ENCODE measurements at regions not wholly inside any gene's neighbourhood (a gene's known extent, or its start where the extent isn't known, plus 50 kb on each side); places are given as distances from the start of the nearest gene placed in this dataset.
A peak's percentile ranks its signal among the peaks of the same experiment; 100 is the strongest.

DNA sequence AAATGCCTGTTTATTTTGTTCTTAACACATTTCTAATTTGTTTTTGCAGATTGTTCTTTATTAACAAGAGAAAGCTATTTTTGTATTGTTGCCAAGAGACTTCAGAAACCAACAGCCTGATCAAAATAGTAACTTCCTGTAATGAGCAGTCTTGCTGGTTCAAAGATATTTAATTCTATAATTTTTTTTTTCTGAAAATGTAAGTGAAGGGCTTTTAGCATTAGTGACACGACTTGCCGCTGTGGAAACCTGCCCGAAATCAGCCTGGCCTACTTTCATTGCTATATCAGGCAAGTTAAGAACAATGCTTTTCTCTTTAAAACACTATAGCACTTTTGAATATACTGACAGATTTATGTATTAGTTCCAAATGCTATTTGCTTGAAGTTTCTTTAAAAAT, 374.3 kb downstream of the EFNB2 start:
- no peak for DNase-seq

DNA sequence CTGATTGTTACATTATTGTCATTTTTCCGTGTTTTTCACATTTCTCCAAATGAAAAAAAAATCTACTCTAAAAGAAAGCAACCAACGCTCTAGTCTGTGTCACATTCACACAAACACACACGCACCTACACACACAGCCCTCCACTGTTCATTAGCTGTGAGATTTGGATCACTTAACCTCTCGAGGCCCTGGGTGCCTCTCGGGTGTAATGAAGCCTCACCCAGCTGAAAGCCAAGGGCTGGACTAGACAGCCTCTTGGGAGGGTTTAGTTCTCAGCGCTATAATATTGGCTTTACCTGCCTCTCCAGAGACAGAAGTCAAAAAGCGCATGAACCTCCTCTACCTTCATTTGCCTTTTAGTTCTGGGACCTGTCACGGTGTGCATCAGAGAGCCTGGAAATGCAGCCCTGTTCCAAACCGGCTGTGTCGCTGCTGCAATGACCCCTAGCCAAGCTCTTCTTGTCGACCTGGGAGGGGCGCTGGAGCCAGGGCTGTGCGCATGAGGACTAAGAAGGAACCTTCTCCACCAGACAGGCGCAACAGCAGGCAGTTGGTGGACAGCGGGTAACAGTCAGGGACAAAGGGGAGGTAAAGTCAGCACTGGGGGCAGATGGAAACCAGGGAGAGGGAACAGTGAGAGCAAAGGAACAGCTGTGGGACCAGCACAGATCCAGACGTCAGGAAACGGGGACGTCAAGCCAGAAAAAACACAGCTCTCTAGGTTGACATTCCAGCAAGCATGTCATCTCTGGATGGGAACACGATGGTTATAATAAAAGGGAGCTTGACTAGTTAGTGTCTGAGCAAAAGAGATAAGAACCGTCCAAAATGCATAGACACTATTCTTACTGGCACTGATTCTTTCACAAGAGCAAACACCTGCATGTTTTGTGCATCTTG, 375.9 kb downstream of the EFNB2 start:
- DNase-seq, result no peak

DNA sequence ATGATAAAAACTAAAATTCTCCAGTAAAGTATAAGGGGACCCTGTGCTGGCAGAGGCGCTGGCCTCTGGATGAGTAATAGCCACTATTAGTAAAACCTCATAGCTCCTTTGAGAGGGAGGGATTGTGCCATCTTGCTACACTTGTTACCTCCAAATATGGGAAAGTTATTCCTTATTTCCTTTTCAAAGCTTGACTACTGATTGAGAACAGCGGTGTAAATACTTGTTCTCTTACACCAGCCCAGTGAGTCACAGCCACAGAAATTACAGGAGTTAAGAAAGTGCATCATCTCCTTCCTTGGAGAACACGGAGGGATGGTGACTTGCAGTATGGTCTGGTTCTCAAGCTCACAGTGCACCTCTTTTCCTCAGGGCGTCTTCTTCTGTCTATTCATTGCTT, 379.0 kb downstream of the EFNB2 start:
- DNase-seq, result peak; percentile 95

- peak; percentile 63 for DNase-seq
These were observed 380.1 kb downstream of the EFNB2 start for GRCh38 chr13:106155411-106155810.

- DNase-seq, result no peak
These were observed 381.6 kb downstream of the EFNB2 start for GRCh38 chr13:106153876-106154275.

DNA sequence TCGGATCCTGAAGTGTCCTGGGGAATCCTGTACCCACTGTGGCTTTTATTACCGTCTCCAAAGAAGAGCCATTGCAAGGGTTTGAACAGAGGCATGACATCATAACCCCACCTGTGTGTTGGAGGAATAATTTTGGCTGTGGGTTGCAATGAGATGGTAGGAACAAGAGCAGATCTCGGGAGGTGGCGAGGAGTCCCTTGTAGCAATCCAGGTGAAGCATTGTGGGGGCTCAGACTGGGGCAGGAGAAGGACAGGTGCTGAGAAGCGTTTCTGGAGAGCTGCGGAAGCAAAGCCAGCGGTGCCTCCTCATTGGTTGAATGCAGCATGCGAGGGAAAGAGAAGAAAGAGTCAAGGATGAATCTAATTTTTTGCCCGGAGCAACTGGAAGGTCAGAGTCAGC, 382.4 kb downstream of the EFNB2 start:
- no peak for DNase-seq

DNA sequence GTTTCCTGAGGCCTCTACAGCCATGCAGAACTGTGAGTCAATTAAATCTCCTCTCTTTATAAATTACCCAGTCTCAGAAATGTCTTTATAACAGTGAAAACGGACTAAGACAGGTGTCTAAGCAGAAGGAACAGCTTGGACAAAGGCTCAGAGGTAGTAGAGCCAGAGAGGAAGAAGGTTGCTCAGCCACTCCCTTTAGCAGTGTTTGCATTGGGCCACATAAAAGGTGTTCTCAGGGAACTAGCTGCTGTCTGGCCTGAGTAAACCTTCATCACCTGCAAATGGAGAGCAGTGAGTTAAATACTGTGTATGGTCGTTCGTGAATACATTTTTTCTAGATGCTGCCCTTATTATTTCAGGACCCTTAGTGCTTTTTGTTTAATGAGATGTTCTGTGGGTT, 383.4 kb downstream of the EFNB2 start:
- DNase-seq, result no peak

- DNase-seq, result peak; percentile 98
These were observed 384.3 kb downstream of the EFNB2 start for GRCh38 chr13:106151056-106151699.

DNA sequence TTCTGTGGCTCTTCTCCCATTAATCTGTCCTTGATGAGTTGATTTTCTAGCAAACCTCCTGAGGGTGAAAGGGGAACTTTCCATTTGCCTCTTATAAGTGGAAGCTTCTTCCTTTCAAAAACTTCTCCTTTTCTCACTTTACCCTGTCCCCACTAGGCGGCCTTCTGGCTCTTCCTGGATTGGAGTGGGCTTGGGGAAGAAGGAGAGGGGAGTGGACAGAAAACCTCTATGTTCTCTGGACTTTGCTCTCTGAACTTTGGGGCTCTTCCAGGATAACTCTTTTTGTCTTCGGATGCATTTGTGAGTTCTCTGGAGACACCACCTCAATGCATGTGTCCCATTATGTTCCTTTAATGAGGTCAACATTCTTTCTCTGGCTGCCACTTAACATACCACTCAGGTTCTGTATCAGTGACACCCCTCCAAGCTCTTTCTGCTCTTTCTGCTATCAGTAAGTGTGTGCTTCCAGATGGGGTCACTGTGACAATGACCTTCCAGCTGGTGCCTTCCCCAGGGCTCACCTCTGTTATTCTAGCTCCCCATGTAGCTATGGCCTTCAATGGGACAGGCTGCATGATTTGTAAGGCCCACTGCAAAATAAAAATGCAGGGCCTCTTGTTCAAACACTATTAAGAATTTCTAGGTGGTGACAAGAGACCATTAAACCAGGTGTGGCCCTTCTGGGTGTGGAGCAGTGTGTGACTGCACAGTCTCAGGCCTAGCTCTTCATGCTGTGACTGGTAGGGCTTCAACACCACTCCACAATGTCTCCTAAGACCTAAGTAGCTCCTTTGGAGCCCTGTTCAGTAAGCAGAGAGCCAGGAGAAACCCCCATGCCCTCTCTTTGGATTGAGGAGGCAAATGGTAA, 389.2 kb downstream of the EFNB2 start:
- DNase-seq, result no peak

DNA sequence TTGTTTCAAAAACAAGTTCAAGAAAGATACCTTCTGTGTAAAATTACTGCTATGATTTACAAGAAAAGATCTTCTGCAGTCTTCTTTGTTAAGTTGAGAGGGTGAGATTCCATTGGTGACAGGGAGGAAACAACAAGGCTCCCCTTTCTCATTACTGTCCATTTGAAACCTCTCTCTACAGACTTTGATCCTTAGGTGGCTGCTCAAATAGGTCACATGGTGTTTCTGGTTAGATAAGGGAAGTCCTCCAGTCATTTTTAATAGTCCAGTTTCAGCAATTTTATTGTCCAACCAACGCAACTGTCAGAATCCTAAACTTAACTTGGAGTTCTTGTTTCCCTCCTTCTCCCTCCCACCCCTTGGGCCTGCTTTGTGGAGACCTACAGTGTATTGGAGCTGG, 390.4 kb downstream of the EFNB2 start:
- no peak for DNase-seq

- no peak for DNase-seq
These were observed 391.3 kb downstream of the EFNB2 start for GRCh38 chr13:106143930-106144709.

DNA sequence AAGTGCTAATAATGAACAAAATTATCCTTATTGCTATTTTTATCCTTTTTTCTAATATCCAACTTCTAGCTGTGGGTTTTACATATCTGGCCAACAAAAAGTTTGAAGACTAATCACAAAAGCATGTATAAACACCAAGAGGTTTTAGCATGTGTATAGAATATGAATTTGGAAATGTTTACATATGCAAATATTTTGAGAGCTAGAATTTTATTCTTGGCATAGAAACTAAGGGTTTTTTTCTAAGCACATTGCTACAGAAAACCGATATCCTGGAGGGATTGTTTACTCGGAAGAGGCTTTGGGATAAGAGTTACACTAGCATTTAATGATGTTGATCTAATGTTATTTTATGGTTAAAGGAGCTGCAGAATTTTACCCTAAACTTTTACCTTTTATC, 392.1 kb downstream of the EFNB2 start:
- no peak for DNase-seq

GRCh38 chr13:106140476-106140875, 395.0 kb downstream of the EFNB2 start:
- no peak for DNase-seq

DNA sequence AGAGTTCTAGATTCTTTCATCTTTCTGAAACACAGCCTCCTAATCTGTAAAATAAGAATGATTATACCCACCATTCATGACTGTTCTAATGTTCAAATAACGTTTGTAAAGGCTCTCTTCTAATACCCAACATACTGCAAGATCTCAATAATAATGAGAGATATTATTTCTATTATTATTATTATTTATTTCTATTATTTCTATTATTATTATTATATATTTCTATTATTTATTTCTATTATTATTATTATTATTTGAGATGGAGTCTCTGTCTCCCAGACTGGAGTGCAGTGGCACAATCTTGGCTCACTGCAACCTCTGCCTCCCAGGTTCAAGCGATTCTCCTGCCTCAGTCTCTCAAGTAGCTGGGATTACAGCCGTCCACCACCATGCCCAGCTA, 395.5 kb downstream of the EFNB2 start:
- DNase-seq, result no peak

- no peak for DNase-seq
These were observed 396.1 kb downstream of the EFNB2 start for GRCh38 chr13:106139377-106139776.

- no peak for DNase-seq
These were observed 396.8 kb downstream of the EFNB2 start for GRCh38 chr13:106138620-106139019.

DNA sequence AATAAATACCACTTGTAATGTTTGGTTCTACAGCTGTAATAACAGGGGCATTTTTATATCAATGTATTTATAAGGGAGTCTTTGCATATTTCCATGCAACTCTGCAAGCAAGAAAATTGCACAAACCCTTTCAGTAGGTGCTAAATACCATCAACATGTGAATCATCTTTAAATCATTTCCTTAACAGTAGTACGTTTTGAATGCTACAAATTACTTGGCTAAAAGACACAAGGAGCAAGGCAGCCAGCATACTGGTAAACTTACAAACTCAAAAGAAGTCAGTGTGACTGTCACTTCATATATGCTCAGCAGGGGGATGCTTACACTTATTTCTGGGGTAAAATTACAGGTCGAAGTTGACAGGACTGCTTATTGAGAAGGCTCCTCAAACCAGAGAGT, 402.4 kb downstream of the EFNB2 start:
- peak; percentile 70 for DNase-seq

- peak; percentile 11 for DNase-seq
These were observed 403.2 kb downstream of the EFNB2 start for GRCh38 chr13:106132216-106132615.

DNA sequence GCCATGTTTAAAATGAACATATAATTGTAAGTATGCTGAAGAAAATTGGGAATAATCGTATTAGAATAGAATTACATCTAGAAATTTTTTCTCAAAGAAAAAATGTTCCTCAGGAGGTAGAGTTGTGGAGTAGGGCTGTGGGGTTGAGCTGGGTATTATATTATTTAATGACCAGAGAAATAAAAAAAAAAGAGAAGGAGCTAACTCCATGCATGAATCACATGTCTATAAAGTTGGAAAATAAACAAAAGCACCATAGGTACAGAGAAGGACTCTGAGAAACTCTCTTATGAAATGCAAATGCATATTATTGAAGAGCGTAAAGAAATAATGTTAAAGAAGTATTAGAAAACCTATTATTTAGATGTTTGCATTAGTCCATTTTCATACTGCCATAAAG, 405.5 kb downstream of the EFNB2 start:
- DNase-seq, result no peak

DNA sequence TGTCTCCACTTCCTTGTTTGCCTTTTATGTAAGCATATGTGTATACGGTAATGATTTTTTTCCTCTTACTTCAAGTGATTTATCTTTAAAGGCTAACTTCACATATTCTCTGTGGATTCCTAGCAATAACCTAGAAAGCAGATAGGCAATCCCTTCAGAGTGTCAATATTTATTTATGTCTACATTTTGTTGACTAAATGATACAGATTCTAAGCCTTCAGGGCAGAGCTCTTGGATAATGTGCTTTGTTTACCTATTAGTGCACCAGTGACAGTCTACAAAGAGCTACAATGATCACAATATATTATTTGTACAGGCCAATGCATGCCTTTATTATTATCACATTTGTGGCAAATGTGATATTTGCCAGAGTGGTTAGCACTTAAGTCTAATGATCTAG, 406.2 kb downstream of the EFNB2 start:
- DNase-seq, result no peak

DNA sequence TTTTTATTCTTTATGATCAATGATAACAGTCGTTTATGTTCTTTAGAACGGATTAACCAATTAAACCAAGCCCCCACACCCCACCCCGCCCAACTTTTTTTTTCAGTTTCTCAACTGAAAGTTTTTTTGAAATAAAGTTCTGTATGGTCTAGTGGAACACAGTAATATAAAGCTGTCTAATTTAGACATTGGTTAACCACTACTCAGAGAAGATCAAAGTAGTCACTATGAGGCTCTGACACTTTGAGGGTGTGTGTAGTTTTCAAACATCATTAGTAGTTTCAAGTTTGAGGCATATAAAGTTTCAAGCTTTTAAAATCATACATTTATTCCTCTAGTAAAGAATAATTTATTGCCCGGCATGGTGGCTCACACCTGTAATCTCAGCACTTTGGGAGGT, 413.2 kb downstream of the EFNB2 start:
- no peak for DNase-seq

GRCh38 chr13:106121173-106121754, 414.2 kb downstream of the EFNB2 start:
- DNase-seq, result no peak
